H54 (cell line): ENCODE measurements at regions not wholly inside any gene's neighbourhood (a gene's known extent, or its start where the extent isn't known, plus 50 kb on each side); places are given as distances from the start of the nearest gene placed in this dataset.

Source experiments
- DNase-seq: peaks from one replicate; pipeline ENCODE4 v3.0.0; 2011; ENCODE audit warnings: low spot score, mixed read lengths; ENCODE audit not compliant: insufficient read length
- FAIRE-seq: peaks from 3 replicates; lab custom pipeline; 2011; peaks lifted over from hg19 to GRCh38; lab: Jason Lieb, UNC
- POLR2A ChIP-seq: IDR thresholded peaks from 2 replicates; pipeline ENCODE4 v1.6.1; 2011; ENCODE audit warnings: low read depth, mild to moderate bottlenecking, low read length

GRCh38 chr1:13878021-13878420 lies 178.0 kb downstream of the PRDM2 start:
- no peak for TF ChIP-seq POLR2A
- FAIRE-seq (no peak), DNase-seq (no peak)

- FAIRE-seq: no peak
- no peak for TF ChIP-seq POLR2A
- DNase-seq: no peak
Measured at GRCh38 chr1:13878451-13878850, 178.5 kb downstream of the PRDM2 start.

- FAIRE-seq (no peak), DNase-seq (no peak)
- no peak for TF ChIP-seq POLR2A
Measured at GRCh38 chr1:13881385-13882088, 181.5 kb downstream of the PRDM2 start.

GRCh38 chr1:13888351-13888986 lies 188.5 kb downstream of the PRDM2 start:
- DNase-seq (no peak), FAIRE-seq (no peak)
- TF ChIP-seq POLR2A: no peak

GRCh38 chr1:13889495-13889894 lies 189.5 kb downstream of the PRDM2 start:
- no peak for DNase-seq
- no peak for TF ChIP-seq POLR2A
- FAIRE-seq: no peak

GRCh38 chr1:13890766-13891165 lies 190.8 kb downstream of the PRDM2 start:
- TF ChIP-seq POLR2A: no peak
- FAIRE-seq (no peak), DNase-seq (no peak)

- no peak for TF ChIP-seq POLR2A
- DNase-seq (no peak), FAIRE-seq (no peak)
Measured at GRCh38 chr1:13892198-13892597, 192.2 kb downstream of the PRDM2 start.

GRCh38 chr1:13892671-13893325 lies 192.8 kb downstream of the PRDM2 start:
- DNase-seq (no peak), FAIRE-seq (no peak)

GRCh38 chr1:13893409-13893821 lies 193.4 kb downstream of the PRDM2 start:
- DNase-seq (no peak), FAIRE-seq (no peak)
- TF ChIP-seq POLR2A: no peak

More at GRCh38 chr1:13892671-13893325, 192.8 kb downstream of the PRDM2 start:
- TF ChIP-seq POLR2A: no peak

GRCh38 chr1:13896932-13897331 lies 196.9 kb downstream of the PRDM2 start:
- TF ChIP-seq POLR2A: no peak
- no peak for FAIRE-seq

GRCh38 chr1:13898406-13898805 lies 198.4 kb downstream of the PRDM2 start:
- FAIRE-seq (no peak), DNase-seq (no peak)
- TF ChIP-seq POLR2A: no peak

More at GRCh38 chr1:13896932-13897331, 196.9 kb downstream of the PRDM2 start:
- DNase-seq: no peak

- DNase-seq (no peak), FAIRE-seq (no peak)
- no peak for TF ChIP-seq POLR2A
Measured at GRCh38 chr1:13899856-13900255, 199.9 kb downstream of the PRDM2 start.

GRCh38 chr1:13900583-13900982 lies 200.6 kb downstream of the PRDM2 start:
- no peak for FAIRE-seq
- no peak for TF ChIP-seq POLR2A
- DNase-seq: no peak

GRCh38 chr1:13901039-13901438 lies 201.1 kb downstream of the PRDM2 start:
- TF ChIP-seq POLR2A: no peak
- no peak for DNase-seq
- FAIRE-seq: no peak
